Thymus (tissue), 11 donors: ENCODE measurements at regions not wholly inside any gene's neighbourhood (a gene's known extent, or its start where the extent isn't known, plus 50 kb on each side); places are given as distances from the start of the nearest gene placed in this dataset.

Source experiments
- DNase-seq, 9 donors: peaks; one replicate each; pipeline ENCODE4 v3.0.0-alpha.2; 2013; ENCODE audit warnings: low spot score in 9 of 9, low read depth in 6 of 9, missing footprints in 1 of 9
- H3K27ac ChIP-seq, 2 donors: one replicate each; pipeline ENCODE4 v1.5.1; 2013; ENCODE audit warnings: control low read depth in 1 of 2, low read depth in 1 of 2, low read length in 1 of 2, mild to moderate bottlenecking in 1 of 2, moderate library complexity in 1 of 2
- H3K27me3 ChIP-seq, 2 donors: one replicate each; pipeline ENCODE4 v1.5.1; 2013; ENCODE audit warnings: low read length in 1 of 2; ENCODE audit not compliant: control insufficient read depth in 2 of 2, insufficient read depth in 1 of 2
- H3K36me3 ChIP-seq, 2 donors: one replicate each; pipeline ENCODE4 v1.5.1; 2013; ENCODE audit warnings: low read length in 1 of 2, mild to moderate bottlenecking in 1 of 2, moderate library complexity in 1 of 2; ENCODE audit not compliant: control insufficient read depth in 2 of 2, insufficient read depth in 2 of 2
- H3K4me1 ChIP-seq, 2 donors: one replicate each; pipeline ENCODE4 v1.5.1; 2013; ENCODE audit warnings: low read length in 2 of 2; ENCODE audit not compliant: control insufficient read depth in 2 of 2, insufficient read depth in 2 of 2
- H3K4me3 ChIP-seq, 2 donors: one replicate each; pipeline ENCODE4 v1.5.1; 2013; ENCODE audit warnings: low read length in 2 of 2, control low read depth in 1 of 2, mild to moderate bottlenecking in 1 of 2
- H3K9me3 ChIP-seq, 2 donors: one replicate each; pipeline ENCODE4 v1.5.1; 2013; ENCODE audit warnings: low read length in 1 of 2, mild to moderate bottlenecking in 1 of 2; ENCODE audit not compliant: control insufficient read depth in 2 of 2, insufficient read depth in 1 of 2
- WGBS: extraction: QIAGEN DNeasy Blood & Tissue Kit; methylation state at CpG from one replicate; pipeline ENCODE4 v1.1.7; 2013; 5-methylcytosine and 5-hydroxymethylcytosine counted together
- donor health status: healthy.

GRCh38 chr14:106489112-106489881, 962.9 kb downstream of the TMEM121 start:
- H3K27ac ChIP-seq: no peak overlapping the region
- no peak overlapping the region for H3K4me3 ChIP-seq
- DNase-seq: no peak
- peaks cover 0 to 15% of the 10 kb centered on the region in 2 donors for H3K9me3 ChIP-seq
- no peaks in the 10 kb centered on the region for H3K27me3 ChIP-seq
- no peaks in the 10 kb centered on the region for H3K36me3 ChIP-seq
- H3K4me1 ChIP-seq: peaks cover 12 to 19% of the 10 kb centered on the region in 2 donors
- 92% methylated on average over 8 of the region's 8 CpGs for whole genome bisulfite sequencing

DNA sequence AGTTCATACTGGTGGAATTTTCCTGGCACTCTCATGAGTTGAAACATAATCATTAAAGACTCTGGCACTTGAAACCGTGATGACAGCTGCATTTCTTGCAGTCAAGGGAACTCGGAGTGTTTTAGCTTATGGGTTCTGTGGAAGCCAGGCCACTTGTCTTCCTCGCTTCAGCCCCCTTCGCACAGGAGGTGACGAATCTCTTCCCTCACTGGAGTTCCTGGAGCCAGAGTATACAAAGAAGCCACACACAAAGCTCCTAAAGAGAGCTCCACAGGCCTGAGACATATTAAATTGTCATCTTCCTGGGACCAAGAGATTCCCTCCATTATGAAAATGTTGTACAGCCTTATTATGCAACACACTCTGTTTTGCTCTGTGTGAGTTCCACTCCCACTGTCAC, 964.1 kb downstream of the TMEM121 start:
- H3K36me3 ChIP-seq: no peaks in the 10 kb centered on the region

GRCh38 chr14:106491851-106492250, 965.5 kb downstream of the TMEM121 start:
- WGBS: 93% methylated on average over 9 of the region's 9 CpGs
- Histone ChIP-seq H3K4me1 (peaks cover 11 to 24% of the 10 kb centered on the region in 2 donors), H3K36me3 (no peaks in the 10 kb centered on the region), H3K27me3 (no peaks in the 10 kb centered on the region), H3K9me3 (peaks cover 0 to 20% of the 10 kb centered on the region in 2 donors), H3K27ac (no peak overlapping the region), H3K4me3 (no peak overlapping the region)
- no peak for DNase-seq

More for the DNA sequence above, 964.1 kb downstream of the TMEM121 start:
- peaks cover 12 to 27% of the 10 kb centered on the region in 2 donors for H3K4me1 ChIP-seq
- 96% methylated on average over 5 of the region's 5 CpGs for WGBS
- peaks cover 0 to 15% of the 10 kb centered on the region in 2 donors for H3K9me3 ChIP-seq
- H3K27ac ChIP-seq: no peak overlapping the region
- H3K27me3 ChIP-seq: no peaks in the 10 kb centered on the region
- no peak for DNase-seq
- H3K4me3 ChIP-seq: no peak overlapping the region

GRCh38 chr14:106493962-106494823, 967.8 kb downstream of the TMEM121 start:
- H3K4me3 ChIP-seq: peak overlapping the region in 1 of 2 donors; percentile 36

DNA sequence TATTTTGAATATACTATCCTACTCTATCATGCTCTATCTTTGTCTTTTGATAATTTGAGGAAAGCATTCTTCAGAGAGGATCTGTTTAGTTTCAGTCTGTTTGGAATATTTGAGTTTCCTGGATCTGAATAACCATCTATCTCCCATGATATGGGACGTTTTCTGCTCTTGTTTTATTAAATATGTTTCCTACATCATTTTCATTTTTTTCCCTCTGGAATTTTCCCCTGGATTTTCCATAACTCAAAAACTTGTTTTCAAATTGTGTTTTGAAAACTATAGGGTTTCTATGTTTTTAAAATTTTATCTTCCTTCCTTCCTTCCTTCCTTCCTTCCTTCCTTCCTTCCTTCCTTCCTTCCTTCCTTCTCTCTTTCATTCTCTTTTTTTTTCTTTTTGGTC, 974.2 kb downstream of the TMEM121 start:
- H3K4me1 ChIP-seq: peaks cover 3 to 15% of the 10 kb centered on the region in 2 donors
- DNase-seq: no peak
- peaks cover 0 to 9% of the 10 kb centered on the region in 2 donors for H3K9me3 ChIP-seq
- H3K27me3 ChIP-seq: no peaks in the 10 kb centered on the region
- H3K36me3 ChIP-seq: no peaks in the 10 kb centered on the region
- H3K4me3 ChIP-seq: no peak overlapping the region
- 88% methylated on average over 1 of the region's 1 CpG for WGBS
- H3K27ac ChIP-seq: no peak overlapping the region

More at GRCh38 chr14:106493962-106494823, 967.8 kb downstream of the TMEM121 start:
- H3K27me3 ChIP-seq: no peaks in the 10 kb centered on the region
- peaks cover 1 to 12% of the 10 kb centered on the region in 2 donors for H3K4me1 ChIP-seq
- no peak overlapping the region for H3K27ac ChIP-seq
- H3K9me3 ChIP-seq: peaks cover 0 to 20% of the 10 kb centered on the region in 2 donors
- no peaks in the 10 kb centered on the region for H3K36me3 ChIP-seq
- DNase-seq: no peak
- WGBS: 32% methylated on average over 3 of the region's 3 CpGs

DNA sequence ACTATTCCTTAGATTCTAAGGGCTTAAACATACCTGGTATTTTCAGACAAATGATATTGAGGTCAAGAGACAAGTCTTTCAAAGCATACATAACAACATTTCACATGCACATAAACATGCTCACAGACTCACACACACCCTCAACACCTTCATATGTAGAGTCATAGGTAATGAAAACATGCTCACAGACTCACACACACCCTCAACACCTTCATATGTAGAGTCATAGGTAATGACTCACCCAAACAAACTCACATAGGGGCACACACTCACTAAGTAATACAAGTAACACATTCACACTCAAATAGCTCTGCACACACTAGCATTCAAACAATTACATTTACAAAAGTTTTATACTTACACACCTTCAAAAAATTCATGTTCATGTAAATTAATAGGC, 975.5 kb downstream of the TMEM121 start:
- Histone ChIP-seq H3K9me3 (peaks cover 0 to 4% of the 10 kb centered on the region in 2 donors), H3K27ac (no peak overlapping the region), H3K36me3 (no peaks in the 10 kb centered on the region), H3K27me3 (no peaks in the 10 kb centered on the region), H3K4me3 (no peak overlapping the region), H3K4me1 (peaks cover 8 to 28% of the 10 kb centered on the region in 2 donors)
- DNase-seq: no peak

GRCh38 chr14:106505366-106505765, 979.0 kb downstream of the TMEM121 start:
- Histone ChIP-seq H3K27me3 (no peaks in the 10 kb centered on the region), H3K9me3 (peaks cover 0 to 4% of the 10 kb centered on the region in 2 donors), H3K4me1 (peaks cover 27 to 63% of the 10 kb centered on the region in 2 donors), H3K4me3 (no peak overlapping the region), H3K27ac (peak overlapping the region in 1 of 2 donors; percentile 58), H3K36me3 (no peaks in the 10 kb centered on the region)
- WGBS: 25% methylated on average over 1 of the region's 1 CpG
- DNase-seq: peak in 1 of 9 donors; percentile 41

DNA sequence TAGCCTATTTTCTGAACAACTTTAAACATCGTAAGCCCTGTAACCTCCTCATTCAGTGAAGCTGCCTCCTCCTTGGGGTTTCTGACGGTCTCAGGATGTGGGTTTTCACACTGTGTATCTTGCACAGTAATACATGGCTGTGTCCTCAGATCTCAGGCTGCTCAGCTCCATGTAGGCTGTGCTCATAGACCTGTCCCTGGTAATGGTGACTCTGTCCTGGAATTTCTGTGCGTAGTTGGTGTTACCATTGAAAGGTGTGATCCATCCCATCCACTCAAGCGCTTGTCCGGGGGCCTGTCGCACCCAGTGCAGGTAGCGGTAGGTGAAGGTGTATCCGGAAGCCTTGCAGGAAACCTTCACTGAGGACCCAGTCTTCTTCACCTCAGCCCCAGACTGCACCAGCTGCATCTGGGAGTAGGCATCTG, 980.5 kb downstream of the TMEM121 start:
- H3K36me3 ChIP-seq: no peaks in the 10 kb centered on the region
- H3K27me3 ChIP-seq: no peaks in the 10 kb centered on the region
- H3K27ac ChIP-seq: peak overlapping the region; percentile 80 to 83
- WGBS: 43% methylated on average over 8 of the region's 8 CpGs
- DNase-seq: peak in 7 of 9 donors; percentile 48 to 90 (median 70)
- peaks cover 0 to 4% of the 10 kb centered on the region in 2 donors for H3K9me3 ChIP-seq
- peak overlapping the region in 1 of 2 donors; percentile 17 for H3K4me3 ChIP-seq
- H3K4me1 ChIP-seq: peaks cover 36 to 78% of the 10 kb centered on the region in 2 donors

DNA sequence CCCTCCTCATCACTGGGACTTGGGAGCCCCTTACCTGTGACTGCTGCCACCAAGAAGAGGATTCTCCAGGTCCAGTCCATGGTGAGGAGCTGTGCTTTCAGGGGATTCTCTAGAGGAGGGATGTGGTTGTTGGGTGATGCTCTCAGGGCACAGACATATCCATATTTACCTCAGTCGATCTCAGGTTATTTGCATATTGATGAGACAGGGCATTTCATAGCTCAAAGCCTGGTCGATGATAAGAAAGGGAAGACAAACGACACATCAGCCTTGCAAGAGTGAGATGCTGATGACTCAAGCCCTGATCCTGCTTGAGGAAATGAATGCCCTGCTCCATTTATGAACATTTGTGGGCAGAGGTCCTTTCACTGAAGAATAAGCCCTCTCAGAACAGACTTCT, 981.0 kb downstream of the TMEM121 start:
- H3K27me3 ChIP-seq: no peaks in the 10 kb centered on the region
- peaks cover 0 to 4% of the 10 kb centered on the region in 2 donors for H3K9me3 ChIP-seq
- peak overlapping the region; percentile 80 to 83 for H3K27ac ChIP-seq
- DNase-seq: no peak
- peaks cover 37 to 82% of the 10 kb centered on the region in 2 donors for H3K4me1 ChIP-seq
- 54% methylated on average over 3 of the region's 3 CpGs for WGBS
- H3K36me3 ChIP-seq: no peaks in the 10 kb centered on the region
- peak overlapping the region in 1 of 2 donors; percentile 17 for H3K4me3 ChIP-seq
